ENCODE measurements at regions not wholly inside any gene's neighbourhood (a gene's known extent, or its start where the extent isn't known, plus 50 kb on each side); places are given as distances from the start of the nearest gene placed in this dataset.

DNA sequence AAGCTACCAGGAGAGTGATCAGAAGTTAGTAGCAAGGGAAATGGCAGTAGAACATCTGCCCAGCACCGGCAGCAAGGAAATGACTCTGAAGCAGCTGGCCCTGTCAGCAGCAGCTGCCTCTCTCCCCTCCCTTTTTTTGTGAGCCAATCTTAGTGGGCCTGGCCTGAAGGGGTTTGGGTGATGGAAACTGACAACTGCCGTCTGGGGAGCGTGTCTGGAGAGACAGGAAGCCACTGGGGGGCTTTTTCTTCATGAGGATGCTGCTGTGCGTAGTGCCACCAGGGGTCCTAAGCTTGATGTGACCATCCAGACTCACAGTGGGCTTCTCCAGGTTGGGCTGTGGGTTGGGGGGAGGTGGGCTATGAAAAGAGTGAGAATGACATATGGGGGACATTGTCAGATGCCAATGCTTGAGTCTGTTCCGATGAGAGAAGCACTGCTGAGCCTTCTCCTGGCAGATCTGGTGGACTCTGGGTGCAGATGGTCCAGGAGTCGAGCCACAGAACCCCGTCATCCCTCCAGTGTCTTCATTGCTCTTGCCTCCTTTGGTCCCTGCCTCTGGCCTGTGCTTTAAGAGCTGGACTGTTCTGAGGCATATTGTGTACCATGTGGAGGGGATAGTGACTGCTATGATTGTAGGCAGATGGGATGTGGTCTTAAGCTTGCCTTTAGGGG is 87.6 kb upstream of the HIF1A start:
- no peak for ATAC-seq
- no peak overlapping the region for H3K27ac Mint-ChIP-seq

GRCh38 chr14:61608245-61609165 is 86.8 kb upstream of the HIF1A start:
- Histone ChIP-seq H3F3A (replicated peaks; ENCODE audit: low read depth) (0 out of 2 replicates have a peak, but pooled peaks cover 10% of the 10 kb centered on the region), H3K4me3 (peak overlapping the region; percentile 31; the same call in 1 of the 2 replicates), H3K79me2 (replicated peaks; ENCODE audit: insufficient read depth) (no peaks in the 10 kb centered on the region), H3K9me2 (ENCODE audit: insufficient read depth) (peaks cover 3% of the 10 kb centered on the region; the same call in 1 of the 2 replicates), H4K20me1 (replicated peaks; ENCODE audit: insufficient read depth) (no peaks in the 10 kb centered on the region), H3K27me3 (ENCODE audit: insufficient read depth) (no peaks in the 10 kb centered on the region), H3K27ac (ENCODE audit: low read depth) (peak overlapping the region; percentile 94), H3K4me2 (peak overlapping the region; percentile 58), H2AFZ (peak overlapping the region; percentile 43; the same call in 1 of the 2 replicates), H3K36me3 (ENCODE audit: insufficient read depth) (no peaks in the 10 kb centered on the region), H3K4me1 (ENCODE audit: insufficient read depth) (peaks cover 46% of the 10 kb centered on the region)
- DNase-seq (ENCODE audit: low spot score) (no peak), ATAC-seq (peak; percentile 63)
- Mint-ChIP-seq H3K9me3 (no peaks in the 10 kb centered on the region), H3K4me1 (peaks cover 53% of the 10 kb centered on the region), H3K27ac (no peak overlapping the region), H3K36me3 (ENCODE audit: low read depth) (no peaks in the 10 kb centered on the region), H3K4me3 (no peak overlapping the region; the same call in 2 of the 3 replicates), H3K27me3 (ENCODE audit: insufficient read depth, low read depth, poor library complexity) (peaks cover 3% of the 10 kb centered on the region)
- no peak; the same call in 1 of the 2 replicates for TF ChIP-seq NANOG (IDR thresholded peaks at IDR 0.05; ENCODE audit: borderline replicate concordance)
- TF ChIP-seq EZH2phosphoT487 (IDR thresholded peaks at IDR 0.05; ENCODE audit: unreplicated experiment), result no peak
- TF ChIP-seq, protein P1, sequence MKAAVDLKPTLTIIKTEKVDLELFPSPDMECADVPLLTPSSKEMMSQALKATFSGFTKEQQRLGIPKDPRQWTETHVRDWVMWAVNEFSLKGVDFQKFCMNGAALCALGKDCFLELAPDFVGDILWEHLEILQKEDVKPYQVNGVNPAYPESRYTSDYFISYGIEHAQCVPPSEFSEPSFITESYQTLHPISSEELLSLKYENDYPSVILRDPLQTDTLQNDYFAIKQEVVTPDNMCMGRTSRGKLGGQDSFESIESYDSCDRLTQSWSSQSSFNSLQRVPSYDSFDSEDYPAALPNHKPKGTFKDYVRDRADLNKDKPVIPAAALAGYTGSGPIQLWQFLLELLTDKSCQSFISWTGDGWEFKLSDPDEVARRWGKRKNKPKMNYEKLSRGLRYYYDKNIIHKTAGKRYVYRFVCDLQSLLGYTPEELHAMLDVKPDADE (IDR thresholded peaks at IDR 0.05), result no peak
- TF ChIP-seq ZNF114 (CRISPR knock-in tag; IDR thresholded peaks at IDR 0.05), result no peak
- TF ChIP-seq CREB1 (CRISPR knock-in tag; IDR thresholded peaks at IDR 0.05; ENCODE audit: low read depth), result no peak
- TF ChIP-seq EZH2 (IDR thresholded peaks at IDR 0.05; ENCODE audit: low read depth, unreplicated experiment), result no peak
- TF ChIP-seq STAT1 (IDR thresholded peaks at IDR 0.05; ENCODE audit: unreplicated experiment), result no peak
- no peak for TF ChIP-seq ZNF331 (CRISPR knock-in tag; IDR thresholded peaks at IDR 0.05; ENCODE audit: low read depth)
- TF ChIP-seq, protein P2, sequence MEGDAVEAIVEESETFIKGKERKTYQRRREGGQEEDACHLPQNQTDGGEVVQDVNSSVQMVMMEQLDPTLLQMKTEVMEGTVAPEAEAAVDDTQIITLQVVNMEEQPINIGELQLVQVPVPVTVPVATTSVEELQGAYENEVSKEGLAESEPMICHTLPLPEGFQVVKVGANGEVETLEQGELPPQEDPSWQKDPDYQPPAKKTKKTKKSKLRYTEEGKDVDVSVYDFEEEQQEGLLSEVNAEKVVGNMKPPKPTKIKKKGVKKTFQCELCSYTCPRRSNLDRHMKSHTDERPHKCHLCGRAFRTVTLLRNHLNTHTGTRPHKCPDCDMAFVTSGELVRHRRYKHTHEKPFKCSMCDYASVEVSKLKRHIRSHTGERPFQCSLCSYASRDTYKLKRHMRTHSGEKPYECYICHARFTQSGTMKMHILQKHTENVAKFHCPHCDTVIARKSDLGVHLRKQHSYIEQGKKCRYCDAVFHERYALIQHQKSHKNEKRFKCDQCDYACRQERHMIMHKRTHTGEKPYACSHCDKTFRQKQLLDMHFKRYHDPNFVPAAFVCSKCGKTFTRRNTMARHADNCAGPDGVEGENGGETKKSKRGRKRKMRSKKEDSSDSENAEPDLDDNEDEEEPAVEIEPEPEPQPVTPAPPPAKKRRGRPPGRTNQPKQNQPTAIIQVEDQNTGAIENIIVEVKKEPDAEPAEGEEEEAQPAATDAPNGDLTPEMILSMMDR (conservative IDR thresholded peaks at IDR 0.05; ENCODE audit: low read depth in 2 of 2), result no peak

More for the DNA sequence above, 87.6 kb upstream of the HIF1A start:
- peak overlapping the region; percentile 43 for H2AFZ ChIP-seq
- Mint-ChIP-seq H3K9me3 (no peaks in the 10 kb centered on the region), H3K27me3 (ENCODE audit: insufficient read depth, low read depth, poor library complexity) (peaks cover 1% of the 10 kb centered on the region), H3K36me3 (ENCODE audit: low read depth) (no peaks in the 10 kb centered on the region), H3K4me3 (no peak overlapping the region), H3K4me1 (peaks cover 53% of the 10 kb centered on the region)
- H3K79me2 ChIP-seq (replicated peaks; ENCODE audit: insufficient read depth), result no peaks in the 10 kb centered on the region
- 0 out of 2 replicates have a peak, but pooled peaks cover 10% of the 10 kb centered on the region for H3F3A ChIP-seq (replicated peaks; ENCODE audit: low read depth)
- no peaks in the 10 kb centered on the region for H3K36me3 ChIP-seq (ENCODE audit: insufficient read depth)
- H3K4me3 ChIP-seq, result no peak overlapping the region
- peaks cover 51% of the 10 kb centered on the region for H3K4me1 ChIP-seq (ENCODE audit: insufficient read depth)
- H3K9me2 ChIP-seq (ENCODE audit: insufficient read depth), result peaks cover 3% of the 10 kb centered on the region; the same call in 1 of the 2 replicates
- H4K20me1 ChIP-seq (replicated peaks; ENCODE audit: insufficient read depth), result no peaks in the 10 kb centered on the region
- peak; percentile 46 for DNase-seq (ENCODE audit: low spot score)
- TF ChIP-seq, protein P2 (conservative IDR thresholded peaks at IDR 0.05; ENCODE audit: low read depth in 2 of 2), result peak in 1 of 2 experiments; percentile 37
- no peak for TF ChIP-seq CREB1 (CRISPR knock-in tag; IDR thresholded peaks at IDR 0.05; ENCODE audit: low read depth)
- no peaks in the 10 kb centered on the region for H3K27me3 ChIP-seq (ENCODE audit: insufficient read depth)
- no peak overlapping the region for H3K27ac ChIP-seq (ENCODE audit: low read depth)
- H3K4me2 ChIP-seq, result peak overlapping the region; percentile 58; the same call in 1 of the 2 replicates
